Gastroesophageal sphincter (tissue), 4 donors: ENCODE measurements at regions not wholly inside any gene's neighbourhood (a gene's known extent, or its start where the extent isn't known, plus 50 kb on each side); places are given as distances from the start of the nearest gene placed in this dataset.

Experiments used
- ATAC-seq: fragments of 150-250 bp; one replicate; pipeline ENCODE4 v1.9.1; 2016; ENCODE audit warnings: mild to moderate bottlenecking, moderate library complexity
- H3K27ac ChIP-seq, 4 donors: fragments of 200-600 bp; sonication (generic) in 3 of 4; 1 replicate in 3 of 4; 2 replicates in 1 of 4; pipeline ENCODE4 v1.5.1; 2016 to 2019
- H3K27me3 ChIP-seq: fragments of 200-600 bp; sonication (generic); one replicate; pipeline ENCODE4 v1.5.1; 2019
- H3K36me3 ChIP-seq, 2 donors: fragments of 200-600 bp; sonication (generic); one replicate each; pipeline ENCODE4 v1.5.1; 2019; ENCODE audit warnings: control low read depth in 1 of 2
- H3K4me1 ChIP-seq, 3 donors: fragments of 200-600 bp; sonication (generic); 1 replicate in 2 of 3; 2 replicates in 1 of 3; pipeline ENCODE4 v1.5.1; 2016 to 2019; ENCODE audit warnings: control low read depth in 2 of 3
- H3K4me3 ChIP-seq, 2 donors: fragments of 200-600 bp; sonication (generic); one replicate each; pipeline ENCODE4 v1.5.1; 2019; ENCODE audit warnings: mild to moderate bottlenecking in 1 of 2, moderate library complexity in 1 of 2
- H3K9me3 ChIP-seq, 3 donors: fragments of 200-600 bp; sonication (generic); one replicate each; pipeline ENCODE4 v1.5.1; 2017 to 2019; ENCODE audit warnings: control low read depth in 2 of 3
- EP300 ChIP-seq: sonication (generic); formaldehyde crosslinking; IDR thresholded peaks from one replicate; pipeline ENCODE4 v1.6.1; 2017; ENCODE audit warnings: antibody characterized with exemption, mild to moderate bottlenecking
- POLR2A ChIP-seq, 2 donors: fragments of 450-650 bp; IDR thresholded peaks; one replicate each; pipeline ENCODE4 v1.6.1; 2017; ENCODE audit warnings: antibody characterized with exemption in 2 of 2, mild to moderate bottlenecking in 2 of 2, moderate library complexity in 1 of 2
- POLR2AphosphoS5 ChIP-seq: sonication (generic); formaldehyde crosslinking; IDR thresholded peaks from one replicate; pipeline ENCODE4 v1.6.1; 2017; ENCODE audit warnings: antibody characterized with exemption
- WGBS, 2 donors: methylation state at CpG; one replicate each; pipeline ENCODE4 v1.1.5; 2018; ENCODE audit warnings: low coverage in 1 of 2; 5-methylcytosine and 5-hydroxymethylcytosine counted together
- TF ChIP-seq, protein P1 (sequence below), 4 experiments: fragments of 200-600 bp in 2 of 4; fragments of 450-650 bp in 2 of 4; sonication (generic) in 1 of 4; IDR thresholded peaks; one replicate each; pipeline ENCODE4 v1.5.1; 2017 to 2019; ENCODE audit warnings: antibody characterized with exemption in 4 of 4, mild to moderate bottlenecking in 2 of 4, moderate library complexity in 2 of 4

GRCh38 chr6:23910420-23910819 lies 215.6 kb upstream of the NRSN1 start:
- Histone ChIP-seq H3K4me1 (no peaks in the 10 kb centered on the region), H3K4me3 (no peak overlapping the region), H3K9me3 (no peaks in the 10 kb centered on the region), H3K27me3 (no peaks in the 10 kb centered on the region), H3K27ac (no peak overlapping the region), H3K36me3 (no peaks in the 10 kb centered on the region)
- TF ChIP-seq, protein P1, sequence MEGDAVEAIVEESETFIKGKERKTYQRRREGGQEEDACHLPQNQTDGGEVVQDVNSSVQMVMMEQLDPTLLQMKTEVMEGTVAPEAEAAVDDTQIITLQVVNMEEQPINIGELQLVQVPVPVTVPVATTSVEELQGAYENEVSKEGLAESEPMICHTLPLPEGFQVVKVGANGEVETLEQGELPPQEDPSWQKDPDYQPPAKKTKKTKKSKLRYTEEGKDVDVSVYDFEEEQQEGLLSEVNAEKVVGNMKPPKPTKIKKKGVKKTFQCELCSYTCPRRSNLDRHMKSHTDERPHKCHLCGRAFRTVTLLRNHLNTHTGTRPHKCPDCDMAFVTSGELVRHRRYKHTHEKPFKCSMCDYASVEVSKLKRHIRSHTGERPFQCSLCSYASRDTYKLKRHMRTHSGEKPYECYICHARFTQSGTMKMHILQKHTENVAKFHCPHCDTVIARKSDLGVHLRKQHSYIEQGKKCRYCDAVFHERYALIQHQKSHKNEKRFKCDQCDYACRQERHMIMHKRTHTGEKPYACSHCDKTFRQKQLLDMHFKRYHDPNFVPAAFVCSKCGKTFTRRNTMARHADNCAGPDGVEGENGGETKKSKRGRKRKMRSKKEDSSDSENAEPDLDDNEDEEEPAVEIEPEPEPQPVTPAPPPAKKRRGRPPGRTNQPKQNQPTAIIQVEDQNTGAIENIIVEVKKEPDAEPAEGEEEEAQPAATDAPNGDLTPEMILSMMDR (IDR thresholded peaks at IDR 0.05) = no peak
- no peak for TF ChIP-seq POLR2AphosphoS5
- no peak for TF ChIP-seq EP300
- no peak for TF ChIP-seq POLR2A (IDR thresholded peaks at IDR 0.05)
- ATAC-seq = no peak
- WGBS, 2 donors = 45 to 47% methylated on average over 2 of the region's 2 CpGs

DNA sequence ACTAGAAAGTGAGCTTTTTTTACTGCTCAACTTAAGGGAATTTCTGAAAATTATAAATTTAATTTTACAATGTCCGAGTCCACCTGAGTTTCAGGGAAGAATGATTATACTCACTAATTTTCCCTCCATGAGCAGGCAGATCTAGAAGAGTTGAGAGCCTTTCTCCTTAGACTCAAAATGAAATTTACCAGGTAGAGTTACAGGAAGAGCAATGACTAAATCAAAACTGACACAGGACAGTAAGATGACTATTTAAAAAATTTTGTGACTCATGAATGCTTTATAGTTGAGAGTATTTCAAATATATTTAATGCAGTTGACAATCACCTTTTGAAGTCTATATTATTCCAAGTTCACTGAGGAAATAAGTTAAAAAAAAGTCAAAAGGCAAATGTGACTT lies 198.1 kb upstream of the NRSN1 start:
- WGBS, 2 donors = 100% methylated on average over 1 of the region's 1 CpG
- TF ChIP-seq POLR2A (IDR thresholded peaks at IDR 0.05) (no peak), EP300 (no peak), POLR2AphosphoS5 (no peak)
- TF ChIP-seq, protein P1 (IDR thresholded peaks at IDR 0.05) = no peak
- no peak for ATAC-seq

GRCh38 chr6:23929201-23929600 lies 196.8 kb upstream of the NRSN1 start:
- TF ChIP-seq EP300 (no peak), POLR2AphosphoS5 (no peak), POLR2A (IDR thresholded peaks at IDR 0.05) (no peak)
- TF ChIP-seq, protein P1 (IDR thresholded peaks at IDR 0.05) = no peak
- Histone ChIP-seq H3K9me3 (peaks cover 0 to 7% (median 0%) of the 10 kb centered on the region in 3 donors), H3K36me3 (no peaks in the 10 kb centered on the region), H3K27ac (no peak overlapping the region), H3K27me3 (no peaks in the 10 kb centered on the region), H3K4me3 (no peak overlapping the region), H3K4me1 (no peaks in the 10 kb centered on the region)
- ATAC-seq = no peak
- 38 to 42% methylated on average over 3 of the region's 3 CpGs for WGBS, 2 donors

More for the DNA sequence above, 198.1 kb upstream of the NRSN1 start:
- no peak overlapping the region for H3K4me3 ChIP-seq
- H3K27me3 ChIP-seq = no peaks in the 10 kb centered on the region
- H3K9me3 ChIP-seq = peaks cover 0 to 6% (median 0%) of the 10 kb centered on the region in 3 donors
- H3K4me1 ChIP-seq = no peaks in the 10 kb centered on the region
- H3K27ac ChIP-seq = no peak overlapping the region
- no peaks in the 10 kb centered on the region for H3K36me3 ChIP-seq

DNA sequence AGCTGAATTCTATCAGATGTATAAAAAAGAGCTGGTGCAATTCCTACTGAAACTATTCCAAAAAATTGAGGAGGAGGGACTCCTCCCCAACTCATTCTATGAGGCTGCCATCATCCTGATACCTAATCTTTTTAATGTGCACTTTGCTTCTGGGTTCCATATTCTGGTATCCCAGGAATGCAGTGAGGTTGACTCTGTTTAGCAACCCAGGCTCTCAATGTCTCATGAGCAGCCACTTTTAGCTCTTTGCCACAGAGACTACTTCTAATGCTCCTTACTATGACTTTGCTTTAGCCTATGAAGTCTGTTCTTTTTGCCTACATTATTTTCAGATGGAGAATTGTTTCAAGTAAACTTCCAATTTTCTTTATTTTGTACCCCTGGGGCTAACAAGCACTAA lies 185.5 kb upstream of the NRSN1 start:
- no peaks in the 10 kb centered on the region for H3K9me3 ChIP-seq
- no peaks in the 10 kb centered on the region for H3K27me3 ChIP-seq
- no peak overlapping the region for H3K4me3 ChIP-seq
- H3K27ac ChIP-seq = no peak overlapping the region
- H3K4me1 ChIP-seq = no peaks in the 10 kb centered on the region
- ATAC-seq = no peak
- no peaks in the 10 kb centered on the region for H3K36me3 ChIP-seq
- no peak for TF ChIP-seq POLR2AphosphoS5
- no peak for TF ChIP-seq POLR2A (IDR thresholded peaks at IDR 0.05)
- no peak for TF ChIP-seq EP300
- TF ChIP-seq, protein P1 (IDR thresholded peaks at IDR 0.05) = no peak

- Histone ChIP-seq H3K36me3 (no peaks in the 10 kb centered on the region), H3K4me3 (no peak overlapping the region), H3K9me3 (no peaks in the 10 kb centered on the region), H3K27me3 (no peaks in the 10 kb centered on the region), H3K4me1 (no peaks in the 10 kb centered on the region), H3K27ac (no peak overlapping the region)
- no peak for ATAC-seq
- TF ChIP-seq, protein P1 (IDR thresholded peaks at IDR 0.05) = no peak
- TF ChIP-seq POLR2A (IDR thresholded peaks at IDR 0.05) = no peak
- TF ChIP-seq POLR2AphosphoS5 = no peak
- no peak for TF ChIP-seq EP300
- WGBS, 2 donors = 61 to 96% methylated on average over 2 of the region's 2 CpGs
These were observed 174.3 kb upstream of the NRSN1 start for GRCh38 chr6:23951691-23952090.
